ENCODE measurements at regions not wholly inside any gene's neighbourhood (a gene's known extent, or its start where the extent isn't known, plus 50 kb on each side); places are given as distances from the start of the nearest gene placed in this dataset.

DNA sequence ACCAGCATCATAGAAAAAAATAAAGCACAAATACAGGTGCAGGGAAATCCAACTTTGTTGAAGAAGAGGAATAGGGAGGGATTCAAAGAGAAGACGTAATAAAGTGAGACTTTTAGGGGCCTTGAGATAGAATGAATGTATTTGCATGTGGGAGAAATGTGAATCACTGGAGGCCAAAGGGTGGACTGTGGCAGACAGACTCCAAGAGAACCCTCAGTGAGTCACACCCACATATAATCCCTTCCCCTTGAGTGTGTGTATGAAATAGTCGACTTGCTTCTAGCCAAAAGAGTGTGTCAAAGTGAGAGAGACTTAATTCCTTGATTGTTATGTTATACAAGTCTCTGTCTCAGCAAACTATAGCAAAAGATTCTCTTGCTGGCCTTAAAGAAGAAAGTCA, 101.3 kb upstream of the GHITM start:
- H3K27me3 ChIP-seq (ENCODE audit: control insufficient read depth in 1 of 2, insufficient read depth in 2 of 2, low read length in 2 of 2): no peaks in the 10 kb centered on the region
- H3K36me3 ChIP-seq (ENCODE audit: insufficient read depth, low read length): no peaks in the 10 kb centered on the region
- no peaks in the 10 kb centered on the region for H3K9me3 ChIP-seq (ENCODE audit: low read length)
- H3K9ac ChIP-seq (ENCODE audit: low read length): no peak overlapping the region
- H3K4me3 ChIP-seq (ENCODE audit: low read depth in 1 of 2, low read length in 2 of 2): no peak overlapping the region
- no peak overlapping the region for H3K27ac ChIP-seq (ENCODE audit: low read depth, low read length)
- no peaks in the 10 kb centered on the region for H3K4me1 ChIP-seq (ENCODE audit: insufficient read depth, low read length)

DNA sequence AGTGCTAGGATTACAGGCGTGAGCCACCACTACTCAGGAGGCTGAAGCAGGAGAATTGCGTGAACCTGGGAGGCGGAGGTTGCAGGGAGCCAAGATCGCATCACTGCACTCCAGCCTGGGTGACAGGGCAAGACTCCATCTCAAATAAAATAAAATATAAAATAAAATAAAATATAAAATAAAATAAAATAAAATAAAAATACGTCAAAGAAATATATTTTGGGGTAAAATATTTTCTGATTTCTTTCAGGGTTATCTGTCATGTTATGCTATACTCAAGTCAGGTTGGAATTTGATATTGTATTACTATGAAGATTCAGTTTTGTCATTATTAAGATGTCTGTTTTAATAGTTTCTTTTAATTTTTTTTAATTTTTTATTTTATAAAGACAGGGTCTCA, 99.4 kb upstream of the GHITM start:
- Histone ChIP-seq H3K27ac (ENCODE audit: low read depth, low read length) (no peak overlapping the region), H3K9ac (ENCODE audit: low read length) (no peak overlapping the region), H3K9me3 (ENCODE audit: low read length) (no peaks in the 10 kb centered on the region), H3K27me3 (ENCODE audit: control insufficient read depth in 1 of 2, insufficient read depth in 2 of 2, low read length in 2 of 2) (no peaks in the 10 kb centered on the region), H3K36me3 (ENCODE audit: insufficient read depth, low read length) (no peaks in the 10 kb centered on the region), H3K4me1 (ENCODE audit: insufficient read depth, low read length) (no peaks in the 10 kb centered on the region), H3K4me3 (ENCODE audit: low read depth in 1 of 2, low read length in 2 of 2) (no peak overlapping the region)

DNA sequence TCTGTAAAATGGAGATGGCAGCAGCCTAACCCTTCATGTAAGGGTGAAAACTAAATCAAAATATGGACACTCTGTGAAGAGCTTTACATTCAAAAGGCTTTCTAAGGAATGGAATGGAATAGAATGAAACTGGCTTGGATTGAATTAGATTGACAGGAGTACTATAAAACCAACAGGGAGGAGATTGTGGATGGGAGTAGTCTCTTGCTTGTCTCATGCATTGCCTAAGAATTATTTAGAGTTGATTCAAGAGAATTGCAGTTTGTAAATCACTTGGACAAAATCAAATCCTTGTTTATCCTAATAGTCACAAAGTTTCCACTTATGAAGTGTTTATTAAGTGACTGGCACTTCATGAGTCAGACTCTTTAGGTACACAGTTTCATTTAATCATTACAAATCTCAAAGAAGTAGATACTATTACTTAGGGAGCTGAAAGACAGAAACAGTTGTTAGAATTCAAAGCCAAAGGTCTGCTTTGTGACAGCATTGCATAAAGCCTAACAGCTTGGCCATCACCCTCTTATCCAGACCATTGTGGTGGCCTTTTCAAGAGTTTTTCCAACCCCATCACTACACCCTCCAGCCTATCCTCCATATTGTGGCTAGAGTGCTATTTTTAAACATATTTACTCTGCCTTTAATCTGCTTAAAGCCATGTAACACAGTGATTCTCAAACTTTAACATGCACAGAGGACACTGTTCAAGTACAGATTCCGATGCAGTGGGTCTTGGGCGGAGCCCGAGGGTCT, 91.9 kb upstream of the GHITM start:
- no peaks in the 10 kb centered on the region for H3K4me1 ChIP-seq (ENCODE audit: insufficient read depth, low read length)
- H3K9ac ChIP-seq (ENCODE audit: low read length): no peak overlapping the region
- no peaks in the 10 kb centered on the region for H3K36me3 ChIP-seq (ENCODE audit: insufficient read depth, low read length)
- H3K27ac ChIP-seq (ENCODE audit: low read depth, low read length): no peak overlapping the region
- H3K27me3 ChIP-seq (ENCODE audit: control insufficient read depth in 1 of 2, insufficient read depth in 2 of 2, low read length in 2 of 2): no peaks in the 10 kb centered on the region
- no peaks in the 10 kb centered on the region for H3K9me3 ChIP-seq (ENCODE audit: low read length)
- no peak overlapping the region for H3K4me3 ChIP-seq (ENCODE audit: low read depth in 1 of 2, low read length in 2 of 2)

DNA sequence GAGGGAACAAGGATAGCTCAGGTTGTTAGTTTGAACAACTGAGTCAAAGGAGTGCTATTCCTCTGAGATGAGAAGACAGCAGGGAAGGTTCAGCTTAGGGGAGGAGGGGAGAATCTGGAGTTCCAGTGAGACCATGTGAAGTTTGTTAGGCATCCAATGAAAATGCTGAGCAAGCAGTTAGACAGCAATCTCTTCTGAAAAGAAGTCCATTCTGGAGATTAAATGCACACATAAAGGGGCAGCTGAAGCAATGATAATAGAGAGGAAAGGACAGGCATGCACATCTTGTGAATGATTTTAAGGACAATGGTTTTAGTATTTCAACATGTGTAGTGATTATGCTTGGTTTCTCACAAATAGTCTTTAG, 89.7 kb upstream of the GHITM start:
- Histone ChIP-seq H3K36me3 (ENCODE audit: insufficient read depth, low read length) (no peaks in the 10 kb centered on the region), H3K9me3 (ENCODE audit: low read length) (no peaks in the 10 kb centered on the region), H3K9ac (ENCODE audit: low read length) (no peak overlapping the region), H3K27me3 (ENCODE audit: control insufficient read depth in 1 of 2, insufficient read depth in 2 of 2, low read length in 2 of 2) (no peaks in the 10 kb centered on the region), H3K27ac (ENCODE audit: low read depth, low read length) (no peak overlapping the region), H3K4me3 (ENCODE audit: low read depth in 1 of 2, low read length in 2 of 2) (no peak overlapping the region), H3K4me1 (ENCODE audit: insufficient read depth, low read length) (no peaks in the 10 kb centered on the region)

DNA sequence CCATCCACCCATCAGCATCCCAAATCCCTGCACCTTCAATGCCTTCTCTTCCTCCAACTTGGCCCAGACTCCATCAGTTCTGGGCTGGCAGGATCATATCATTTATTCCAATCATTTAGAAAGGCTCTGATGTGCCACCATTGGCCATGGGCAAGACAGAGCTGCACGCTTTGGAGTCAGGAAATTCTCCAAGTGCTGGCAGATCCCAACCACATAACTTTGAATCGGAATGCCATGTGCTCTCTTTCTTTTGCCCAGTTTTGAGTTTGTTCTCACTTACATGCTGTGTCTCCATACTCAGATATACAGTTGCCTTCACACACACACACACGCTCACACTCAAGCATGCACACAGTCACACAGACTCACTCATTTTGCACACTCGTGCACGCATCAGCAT, 85.7 kb upstream of the GHITM start:
- Histone ChIP-seq H3K9me3 (ENCODE audit: low read length) (no peaks in the 10 kb centered on the region), H3K4me1 (ENCODE audit: insufficient read depth, low read length) (no peaks in the 10 kb centered on the region), H3K27me3 (ENCODE audit: control insufficient read depth in 1 of 2, insufficient read depth in 2 of 2, low read length in 2 of 2) (no peaks in the 10 kb centered on the region), H3K9ac (ENCODE audit: low read length) (no peak overlapping the region), H3K36me3 (ENCODE audit: insufficient read depth, low read length) (no peaks in the 10 kb centered on the region), H3K4me3 (ENCODE audit: low read depth in 1 of 2, low read length in 2 of 2) (no peak overlapping the region), H3K27ac (ENCODE audit: low read depth, low read length) (no peak overlapping the region)

DNA sequence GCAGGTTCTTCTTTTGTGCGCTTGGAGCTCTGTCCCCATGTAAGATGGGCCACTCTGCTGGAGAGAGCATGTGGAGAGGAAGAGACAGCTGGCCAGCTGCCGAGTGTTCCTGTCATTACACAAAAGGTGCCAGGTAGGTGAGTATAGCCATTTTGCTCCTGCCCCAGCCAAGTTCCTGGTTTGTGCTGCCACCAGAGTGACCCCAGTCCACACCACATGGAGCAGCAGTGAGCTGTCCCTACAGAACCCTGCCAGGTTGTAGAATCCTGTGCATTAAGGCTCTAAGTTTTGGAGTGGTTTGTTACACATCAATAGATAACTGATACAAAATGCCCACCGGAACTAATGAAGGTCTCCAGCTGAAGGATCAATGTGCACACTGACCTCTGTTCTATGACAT, 84.6 kb upstream of the GHITM start:
- Histone ChIP-seq H3K4me1 (ENCODE audit: insufficient read depth, low read length) (no peaks in the 10 kb centered on the region), H3K27me3 (ENCODE audit: control insufficient read depth in 1 of 2, insufficient read depth in 2 of 2, low read length in 2 of 2) (no peaks in the 10 kb centered on the region), H3K9ac (ENCODE audit: low read length) (no peak overlapping the region), H3K4me3 (ENCODE audit: low read depth in 1 of 2, low read length in 2 of 2) (no peak overlapping the region), H3K9me3 (ENCODE audit: low read length) (no peaks in the 10 kb centered on the region), H3K27ac (ENCODE audit: low read depth, low read length) (no peak overlapping the region), H3K36me3 (ENCODE audit: insufficient read depth, low read length) (no peaks in the 10 kb centered on the region)

DNA sequence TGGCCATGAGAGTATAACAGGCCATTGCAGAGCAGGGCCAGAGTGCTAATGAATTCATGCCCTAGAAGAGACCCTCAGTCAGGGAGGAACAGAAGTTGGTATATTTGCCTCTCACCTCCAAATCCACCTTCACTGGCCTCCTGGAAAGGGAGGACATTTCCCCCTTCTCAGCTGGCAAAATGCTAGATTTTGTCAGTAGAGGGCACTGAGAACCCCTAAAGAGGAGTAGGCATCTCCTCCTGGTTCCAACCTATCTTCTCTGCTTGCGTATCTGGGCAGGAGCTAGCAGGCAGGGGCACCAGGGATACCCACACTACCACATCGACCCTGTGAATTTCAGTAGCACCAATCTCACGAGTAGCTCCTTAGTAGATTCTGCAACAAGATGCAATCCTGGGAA, 79.8 kb upstream of the GHITM start:
- H3K27me3 ChIP-seq (ENCODE audit: control insufficient read depth in 1 of 2, insufficient read depth in 2 of 2, low read length in 2 of 2): no peaks in the 10 kb centered on the region
- no peak overlapping the region for H3K9ac ChIP-seq (ENCODE audit: low read length)
- H3K36me3 ChIP-seq (ENCODE audit: insufficient read depth, low read length): no peaks in the 10 kb centered on the region
- H3K27ac ChIP-seq (ENCODE audit: low read depth, low read length): no peak overlapping the region
- H3K4me1 ChIP-seq (ENCODE audit: insufficient read depth, low read length): no peaks in the 10 kb centered on the region
- no peak overlapping the region for H3K4me3 ChIP-seq (ENCODE audit: low read depth in 1 of 2, low read length in 2 of 2)
- no peaks in the 10 kb centered on the region for H3K9me3 ChIP-seq (ENCODE audit: low read length)

DNA sequence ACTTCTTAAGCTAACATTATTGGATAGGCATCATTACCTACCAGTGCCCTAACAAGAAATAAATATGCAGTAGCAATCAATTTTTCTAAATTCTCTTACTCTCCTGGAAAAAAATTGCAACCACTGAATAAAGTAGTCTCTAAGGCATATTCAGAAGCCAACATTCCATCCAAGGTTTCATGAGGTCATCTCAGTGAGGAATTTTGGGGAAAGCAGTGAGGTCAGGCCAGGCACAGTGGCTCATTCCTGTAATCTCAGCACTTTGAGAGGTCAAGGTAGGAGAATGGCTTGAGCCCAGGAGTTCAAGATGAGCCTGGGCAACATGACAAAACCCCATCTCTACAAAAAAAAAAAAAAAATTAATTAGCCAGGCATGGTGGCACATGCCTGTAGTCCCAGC, 75.9 kb upstream of the GHITM start:
- H3K36me3 ChIP-seq (ENCODE audit: insufficient read depth, low read length): no peaks in the 10 kb centered on the region
- no peak overlapping the region for H3K27ac ChIP-seq (ENCODE audit: low read depth, low read length)
- no peaks in the 10 kb centered on the region for H3K4me1 ChIP-seq (ENCODE audit: insufficient read depth, low read length)
- no peaks in the 10 kb centered on the region for H3K9me3 ChIP-seq (ENCODE audit: low read length)
- no peaks in the 10 kb centered on the region for H3K27me3 ChIP-seq (ENCODE audit: control insufficient read depth in 1 of 2, insufficient read depth in 2 of 2, low read length in 2 of 2)
- H3K9ac ChIP-seq (ENCODE audit: low read length): no peak overlapping the region
- no peak overlapping the region for H3K4me3 ChIP-seq (ENCODE audit: low read depth in 1 of 2, low read length in 2 of 2)

DNA sequence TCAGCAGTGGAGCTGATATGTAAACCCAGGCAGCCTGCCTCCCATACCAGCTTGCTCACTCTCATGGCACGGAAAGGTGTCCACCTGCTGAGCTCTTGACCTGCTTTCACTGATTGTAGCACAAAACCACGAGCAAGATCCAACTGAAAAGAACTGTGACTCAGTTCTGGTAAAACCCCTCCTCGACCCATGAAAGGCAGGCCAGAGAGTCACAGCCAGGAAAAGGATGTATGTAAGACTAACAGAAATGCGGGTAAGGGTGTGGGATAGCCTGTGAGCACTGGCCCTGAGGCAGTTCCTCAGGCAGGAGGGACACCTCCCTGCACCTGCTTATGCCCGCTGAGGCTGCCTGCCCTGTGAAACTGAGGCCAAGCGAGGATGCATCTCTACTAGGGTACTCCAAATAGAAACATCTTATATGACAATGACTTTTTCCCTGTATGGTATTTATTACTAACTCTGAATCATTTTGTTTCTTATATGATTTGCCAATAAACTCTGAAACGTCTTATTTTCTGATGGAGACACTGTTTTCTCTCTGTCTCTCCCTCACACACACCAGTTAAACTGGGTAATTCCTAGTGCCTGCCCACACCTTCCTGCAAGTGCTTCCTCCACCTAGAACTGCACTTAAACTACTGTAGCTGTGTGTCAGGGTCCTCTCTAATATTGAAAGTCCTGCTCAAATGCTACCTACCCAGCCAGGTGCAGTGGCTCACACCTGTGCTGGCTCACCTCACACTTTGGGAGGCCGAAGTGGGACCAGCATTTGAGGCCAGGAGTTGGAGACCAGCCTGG, 73.3 kb upstream of the GHITM start:
- Histone ChIP-seq H3K4me1 (ENCODE audit: insufficient read depth, low read length) (no peaks in the 10 kb centered on the region), H3K9me3 (ENCODE audit: low read length) (no peaks in the 10 kb centered on the region), H3K27me3 (ENCODE audit: control insufficient read depth in 1 of 2, insufficient read depth in 2 of 2, low read length in 2 of 2) (no peaks in the 10 kb centered on the region), H3K27ac (ENCODE audit: low read depth, low read length) (no peak overlapping the region), H3K9ac (ENCODE audit: low read length) (no peak overlapping the region), H3K4me3 (ENCODE audit: low read depth in 1 of 2, low read length in 2 of 2) (no peak overlapping the region), H3K36me3 (ENCODE audit: insufficient read depth, low read length) (no peaks in the 10 kb centered on the region)

DNA sequence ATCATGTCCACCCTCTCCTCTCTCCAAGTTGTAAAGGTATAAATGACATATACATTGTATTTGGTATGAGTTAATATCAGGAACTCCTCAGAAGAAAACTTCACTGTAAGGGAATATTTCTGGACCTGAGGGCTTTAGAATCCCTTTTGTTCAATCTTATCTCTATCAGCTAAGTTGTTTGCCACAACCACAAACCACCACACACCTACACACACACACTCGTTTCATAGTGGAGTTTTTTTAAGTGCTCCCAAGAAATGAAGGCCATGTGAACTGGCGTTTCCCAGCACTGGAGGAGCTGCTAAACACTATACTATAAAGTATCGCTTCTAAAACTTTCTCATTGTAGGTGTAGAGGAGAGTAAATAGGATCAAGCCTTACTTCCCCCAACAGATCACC, 64.8 kb upstream of the GHITM start:
- Histone ChIP-seq H3K4me3 (ENCODE audit: low read depth in 1 of 2, low read length in 2 of 2) (no peak overlapping the region), H3K27me3 (ENCODE audit: control insufficient read depth in 1 of 2, insufficient read depth in 2 of 2, low read length in 2 of 2) (no peaks in the 10 kb centered on the region), H3K27ac (ENCODE audit: low read depth, low read length) (no peak overlapping the region), H3K9ac (ENCODE audit: low read length) (no peak overlapping the region), H3K9me3 (ENCODE audit: low read length) (no peaks in the 10 kb centered on the region), H3K4me1 (ENCODE audit: insufficient read depth, low read length) (peaks cover 18% of the 10 kb centered on the region), H3K36me3 (ENCODE audit: insufficient read depth, low read length) (no peaks in the 10 kb centered on the region)

DNA sequence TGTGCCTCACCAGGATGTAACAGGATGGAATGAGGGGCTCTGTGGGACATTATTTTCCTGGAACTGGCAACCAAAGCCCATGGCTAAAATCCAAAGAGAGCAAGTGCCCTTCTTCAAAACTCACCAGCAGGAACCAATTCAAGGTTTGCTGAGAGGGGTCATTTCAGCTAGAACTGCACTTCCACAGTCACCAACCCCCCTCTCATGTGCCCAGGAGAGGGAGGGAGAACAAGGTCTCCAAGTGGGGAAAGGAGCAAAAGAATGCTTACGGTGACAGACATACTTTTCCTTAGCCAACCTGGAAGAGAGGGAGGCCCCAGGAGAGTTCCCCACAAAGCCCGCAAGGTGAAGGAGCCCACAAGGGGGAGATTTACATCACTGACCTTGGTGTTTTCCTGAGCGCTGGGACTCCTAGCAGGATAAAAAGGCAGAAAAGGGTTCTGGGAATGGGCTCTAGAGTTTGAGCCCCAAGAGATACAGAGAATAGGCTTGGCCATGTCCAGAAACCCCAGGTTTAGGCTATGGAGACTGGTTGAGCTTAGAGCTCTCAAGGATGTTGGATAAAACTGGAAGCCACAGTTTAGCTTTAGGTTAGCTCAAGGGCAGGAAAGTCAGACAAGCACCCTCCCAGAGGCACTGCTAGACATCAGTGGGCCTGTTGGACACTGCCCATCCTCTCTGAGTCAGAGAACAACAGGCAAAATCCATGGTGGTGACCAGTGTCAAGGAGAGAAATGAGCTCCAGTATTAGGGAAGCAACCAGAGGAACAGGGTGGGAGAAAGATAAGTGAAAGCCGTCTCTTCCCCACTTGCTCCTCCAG, 63.9 kb upstream of the GHITM start:
- H3K9ac ChIP-seq (ENCODE audit: low read length): no peak overlapping the region
- H3K27me3 ChIP-seq (ENCODE audit: control insufficient read depth in 1 of 2, insufficient read depth in 2 of 2, low read length in 2 of 2): no peaks in the 10 kb centered on the region
- peaks cover 18% of the 10 kb centered on the region for H3K4me1 ChIP-seq (ENCODE audit: insufficient read depth, low read length)
- H3K4me3 ChIP-seq (ENCODE audit: low read depth in 1 of 2, low read length in 2 of 2): no peak overlapping the region
- H3K36me3 ChIP-seq (ENCODE audit: insufficient read depth, low read length): no peaks in the 10 kb centered on the region
- H3K9me3 ChIP-seq (ENCODE audit: low read length): no peaks in the 10 kb centered on the region
- no peak overlapping the region for H3K27ac ChIP-seq (ENCODE audit: low read depth, low read length)
